22Rv1 (cell line): ENCODE measurements at regions not wholly inside any gene's neighbourhood (a gene's known extent, or its start where the extent isn't known, plus 50 kb on each side); places are given as distances from the start of the nearest gene placed in this dataset.

Experiments
- H3K27ac ChIP-seq: fragments of 450-650 bp; 2 replicates; pipeline ENCODE4 v1.5.1; 2017
- CTCF ChIP-seq: fragments of 450-650 bp; IDR thresholded peaks from 2 replicates; pipeline ENCODE4 v1.5.1; 2017; ENCODE audit warnings: mild to moderate bottlenecking
- ZFX ChIP-seq: fragments of 450-650 bp; IDR thresholded peaks from 2 replicates; pipeline ENCODE4 v1.6.1; 2017; ENCODE audit warnings: antibody characterized with exemption, borderline replicate concordance

GRCh38 chr2:79359419-79359818 lies 153.4 kb upstream of the CTNNA2 start:
- no peak overlapping the region for H3K27ac ChIP-seq
- TF ChIP-seq CTCF (no peak), ZFX (no peak)

- no peak overlapping the region for H3K27ac ChIP-seq
- no peak for TF ChIP-seq CTCF
These were observed 157.3 kb upstream of the CTNNA2 start for GRCh38 chr2:79355569-79355968.

GRCh38 chr2:79327460-79327859 lies 167.9 kb upstream of the REG3A start:
- TF ChIP-seq ZFX (no peak), CTCF (peak; percentile 8; the same call in 1 of the 2 replicates)
- H3K27ac ChIP-seq, result no peak overlapping the region

- TF ChIP-seq ZFX (no peak), CTCF (no peak)
- H3K27ac ChIP-seq, result no peak overlapping the region
These were observed 161.3 kb upstream of the REG3A start for GRCh38 chr2:79320871-79321270.

- no peak for TF ChIP-seq ZFX
- TF ChIP-seq CTCF, result no peak
- no peak overlapping the region for H3K27ac ChIP-seq
These were observed 135.4 kb upstream of the REG3A start for GRCh38 chr2:79294994-79295393.

- TF ChIP-seq ZFX (no peak), CTCF (no peak)
- H3K27ac ChIP-seq, result no peak overlapping the region
These were observed 133.4 kb upstream of the REG3A start for GRCh38 chr2:79292958-79293315.

GRCh38 chr2:79292239-79292957 lies 132.8 kb upstream of the REG3A start:
- TF ChIP-seq CTCF (no peak), ZFX (no peak)

More at GRCh38 chr2:79292239-79292957, 132.8 kb upstream of the REG3A start:
- H3K27ac ChIP-seq, result no peak overlapping the region
